ENCODE measurements at regions not wholly inside any gene's neighbourhood (a gene's known extent, or its start where the extent isn't known, plus 50 kb on each side); places are given as distances from the start of the nearest gene placed in this dataset.

GRCh38 chr14:86639146-86639545, 1109.2 kb downstream of the FLRT2 start:
- no peak overlapping the region for H3K9ac ChIP-seq (ENCODE audit: low read length)
- no peak overlapping the region for H3K4me3 ChIP-seq (ENCODE audit: low read length)
- H3K9me3 ChIP-seq (ENCODE audit: low read length): no peaks in the 10 kb centered on the region
- H3K9me2 ChIP-seq (ENCODE audit: insufficient read depth, low read length): no peaks in the 10 kb centered on the region
- H3K27me3 ChIP-seq (ENCODE audit: insufficient read depth, low read depth, low read length): no peaks in the 10 kb centered on the region
- H4K20me1 ChIP-seq (ENCODE audit: insufficient read depth): no peaks in the 10 kb centered on the region
- H3K79me2 ChIP-seq (replicated peaks; ENCODE audit: insufficient read depth, low read length): no peaks in the 10 kb centered on the region
- no peaks in the 10 kb centered on the region for H3K36me3 ChIP-seq (ENCODE audit: insufficient read depth, low read length)
- no peaks in the 10 kb centered on the region for H3F3A ChIP-seq (ENCODE audit: insufficient read depth, low read length, poor library complexity, severe bottlenecking)
- TF ChIP-seq MXI1 (conservative IDR thresholded peaks at IDR 0.05; ENCODE audit: poor library complexity, severe bottlenecking) (no peak), SMC3 (conservative IDR thresholded peaks at IDR 0.05; ENCODE audit: poor library complexity) (no peak), POLR2AphosphoS5 (IDR thresholded peaks at IDR 0.05) (no peak), RAD21 (conservative IDR thresholded peaks at IDR 0.05) (no peak), EP300 (conservative IDR thresholded peaks at IDR 0.05; ENCODE audit: poor library complexity, severe bottlenecking) (no peak), REST (IDR thresholded peaks at IDR 0.05; ENCODE audit: borderline replicate concordance) (no peak), EZH2 (IDR thresholded peaks at IDR 0.05; ENCODE audit: borderline replicate concordance, insufficient read depth, low read length, poor library complexity, severe bottlenecking) (no peak), CTCF (IDR thresholded peaks at IDR 0.05; ENCODE audit: poor library complexity, severe bottlenecking) (no peak), TAF1 (IDR thresholded peaks at IDR 0.05; ENCODE audit: low read depth) (no peak)
- H3K27ac ChIP-seq (ENCODE audit: low read length): no peak overlapping the region
- no peak overlapping the region for H2AFZ ChIP-seq (ENCODE audit: low read depth, low read length)
- no peak overlapping the region for H3K4me2 ChIP-seq (ENCODE audit: low read length)

- no peak overlapping the region for H3K9ac ChIP-seq (ENCODE audit: low read length)
- no peak overlapping the region for H2AFZ ChIP-seq (ENCODE audit: low read depth, low read length)
- H3K27me3 ChIP-seq (ENCODE audit: insufficient read depth, low read depth, low read length): no peaks in the 10 kb centered on the region
- no peaks in the 10 kb centered on the region for H3K36me3 ChIP-seq (ENCODE audit: insufficient read depth, low read length)
- no peaks in the 10 kb centered on the region for H3K9me3 ChIP-seq (ENCODE audit: low read length)
- no peaks in the 10 kb centered on the region for H4K20me1 ChIP-seq (ENCODE audit: insufficient read depth)
- H3K4me3 ChIP-seq (ENCODE audit: low read length): no peak overlapping the region
- H3K27ac ChIP-seq (ENCODE audit: low read length): no peak overlapping the region
- no peaks in the 10 kb centered on the region for H3F3A ChIP-seq (ENCODE audit: insufficient read depth, low read length, poor library complexity, severe bottlenecking)
- H3K79me2 ChIP-seq (replicated peaks; ENCODE audit: insufficient read depth, low read length): no peaks in the 10 kb centered on the region
- H3K4me2 ChIP-seq (ENCODE audit: low read length): no peak overlapping the region
- no peaks in the 10 kb centered on the region for H3K9me2 ChIP-seq (ENCODE audit: insufficient read depth, low read length)
- no peak for TF ChIP-seq TAF1 (IDR thresholded peaks at IDR 0.05; ENCODE audit: low read depth)
- no peak for TF ChIP-seq RAD21 (conservative IDR thresholded peaks at IDR 0.05)
- TF ChIP-seq POLR2AphosphoS5 (IDR thresholded peaks at IDR 0.05): no peak
- no peak for TF ChIP-seq CTCF (IDR thresholded peaks at IDR 0.05; ENCODE audit: poor library complexity, severe bottlenecking)
- TF ChIP-seq MXI1 (conservative IDR thresholded peaks at IDR 0.05; ENCODE audit: poor library complexity, severe bottlenecking): no peak
- TF ChIP-seq SMC3 (conservative IDR thresholded peaks at IDR 0.05; ENCODE audit: poor library complexity): no peak
- TF ChIP-seq EP300 (conservative IDR thresholded peaks at IDR 0.05; ENCODE audit: poor library complexity, severe bottlenecking): no peak
- no peak for TF ChIP-seq REST (IDR thresholded peaks at IDR 0.05; ENCODE audit: borderline replicate concordance)
- no peak for TF ChIP-seq EZH2 (IDR thresholded peaks at IDR 0.05; ENCODE audit: borderline replicate concordance, insufficient read depth, low read length, poor library complexity, severe bottlenecking)
These were observed 1097.1 kb downstream of the FLRT2 start for GRCh38 chr14:86627080-86627479.
